ENCODE measurements at regions not wholly inside any gene's neighbourhood (a gene's known extent, or its start where the extent isn't known, plus 50 kb on each side); places are given as distances from the start of the nearest gene placed in this dataset.

DNA sequence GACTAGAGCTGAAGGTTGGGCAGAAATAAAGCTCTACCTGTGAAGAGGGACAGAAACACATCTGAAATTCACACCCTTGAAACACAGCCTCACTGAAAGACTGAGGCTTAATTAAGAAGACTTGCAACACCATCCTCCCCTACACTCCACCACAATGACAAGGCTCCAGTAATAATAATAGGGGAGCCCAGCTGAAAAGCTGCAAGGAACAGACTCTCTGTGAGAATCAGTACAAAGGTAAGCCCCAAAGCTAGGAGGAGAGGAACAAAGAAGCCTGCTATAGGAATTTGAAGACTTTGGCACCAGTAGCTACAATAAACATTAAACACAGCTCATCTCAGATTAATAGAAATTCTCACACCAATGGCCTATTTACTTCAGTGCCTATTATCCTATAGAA, 176.9 kb downstream of the FAT3 start:
- Mint-ChIP-seq H3K4me1 (ENCODE audit: insufficient read depth, unreplicated experiment) (no peaks in the 10 kb centered on the region), H3K27me3 (ENCODE audit: insufficient read depth, unreplicated experiment) (no peaks in the 10 kb centered on the region), H3K36me3 (ENCODE audit: insufficient read depth, unreplicated experiment) (no peaks in the 10 kb centered on the region), H3K27ac (ENCODE audit: low read depth, unreplicated experiment) (no peak overlapping the region), H3K9me3 (ENCODE audit: unreplicated experiment) (no peaks in the 10 kb centered on the region), H3K4me3 (ENCODE audit: unreplicated experiment) (no peak overlapping the region)
- TF ChIP-seq, protein P1, sequence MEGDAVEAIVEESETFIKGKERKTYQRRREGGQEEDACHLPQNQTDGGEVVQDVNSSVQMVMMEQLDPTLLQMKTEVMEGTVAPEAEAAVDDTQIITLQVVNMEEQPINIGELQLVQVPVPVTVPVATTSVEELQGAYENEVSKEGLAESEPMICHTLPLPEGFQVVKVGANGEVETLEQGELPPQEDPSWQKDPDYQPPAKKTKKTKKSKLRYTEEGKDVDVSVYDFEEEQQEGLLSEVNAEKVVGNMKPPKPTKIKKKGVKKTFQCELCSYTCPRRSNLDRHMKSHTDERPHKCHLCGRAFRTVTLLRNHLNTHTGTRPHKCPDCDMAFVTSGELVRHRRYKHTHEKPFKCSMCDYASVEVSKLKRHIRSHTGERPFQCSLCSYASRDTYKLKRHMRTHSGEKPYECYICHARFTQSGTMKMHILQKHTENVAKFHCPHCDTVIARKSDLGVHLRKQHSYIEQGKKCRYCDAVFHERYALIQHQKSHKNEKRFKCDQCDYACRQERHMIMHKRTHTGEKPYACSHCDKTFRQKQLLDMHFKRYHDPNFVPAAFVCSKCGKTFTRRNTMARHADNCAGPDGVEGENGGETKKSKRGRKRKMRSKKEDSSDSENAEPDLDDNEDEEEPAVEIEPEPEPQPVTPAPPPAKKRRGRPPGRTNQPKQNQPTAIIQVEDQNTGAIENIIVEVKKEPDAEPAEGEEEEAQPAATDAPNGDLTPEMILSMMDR (IDR thresholded peaks at IDR 0.05; ENCODE audit: unreplicated experiment): no peak
- POLR2A ChIA-PET: interaction anchor here (0.9 kb wide), 1 partner anchor 9 kb away, joined by 3 read pairs; no protein-coding TSS in a partner anchor
- BruUV-seq (replicated peaks): no TSS peak
- intact Hi-C loops (cut with micrococcal nuclease): no loop called here
- no peak for DNase-seq (ENCODE audit: unreplicated experiment)
- CTCF ChIA-PET: interaction anchor here (0.6 to 0.9 kb wide), 2 partner anchors 95 to 151 kb away, joined by 3 read pairs; no protein-coding TSS in a partner anchor

DNA sequence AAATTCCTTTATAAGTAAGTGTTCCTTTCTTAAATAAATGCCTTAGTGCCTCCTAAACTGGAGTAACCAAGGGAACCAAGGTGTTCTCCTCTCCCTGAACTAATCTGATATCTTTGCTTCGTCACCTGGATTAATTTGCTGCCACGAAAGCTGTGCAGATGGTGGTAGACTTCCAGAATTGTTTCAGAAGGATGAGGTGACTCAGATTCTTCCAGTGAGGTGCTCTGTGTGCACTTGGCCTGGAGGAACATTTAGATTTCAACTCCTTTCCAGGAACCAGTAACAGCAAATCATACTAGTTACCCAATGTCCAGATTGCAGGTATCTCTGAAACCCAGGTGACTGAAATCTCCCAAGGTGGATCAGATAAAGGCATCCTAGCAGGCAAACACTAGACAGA, 181.9 kb downstream of the FAT3 start:
- Mint-ChIP-seq H3K27ac (ENCODE audit: low read depth, unreplicated experiment) (no peak overlapping the region), H3K36me3 (ENCODE audit: insufficient read depth, unreplicated experiment) (no peaks in the 10 kb centered on the region), H3K4me3 (ENCODE audit: unreplicated experiment) (no peak overlapping the region), H3K27me3 (ENCODE audit: insufficient read depth, unreplicated experiment) (no peaks in the 10 kb centered on the region), H3K9me3 (ENCODE audit: unreplicated experiment) (no peaks in the 10 kb centered on the region), H3K4me1 (ENCODE audit: insufficient read depth, unreplicated experiment) (peaks cover 6% of the 10 kb centered on the region)
- DNase-seq (ENCODE audit: unreplicated experiment): no peak
- intact Hi-C loops (cut with micrococcal nuclease): no loop called here
- ChIA-PET POLR2A (no interaction called here), CTCF (interaction anchor here (0.5 to 0.7 kb wide), 2 partner anchors 33 to 519 kb away, joined by 3 to 4 read pairs; no protein-coding TSS in a partner anchor)
- no TSS peak for BruUV-seq (replicated peaks)
- TF ChIP-seq, protein P1 (IDR thresholded peaks at IDR 0.05; ENCODE audit: unreplicated experiment): no peak

DNA sequence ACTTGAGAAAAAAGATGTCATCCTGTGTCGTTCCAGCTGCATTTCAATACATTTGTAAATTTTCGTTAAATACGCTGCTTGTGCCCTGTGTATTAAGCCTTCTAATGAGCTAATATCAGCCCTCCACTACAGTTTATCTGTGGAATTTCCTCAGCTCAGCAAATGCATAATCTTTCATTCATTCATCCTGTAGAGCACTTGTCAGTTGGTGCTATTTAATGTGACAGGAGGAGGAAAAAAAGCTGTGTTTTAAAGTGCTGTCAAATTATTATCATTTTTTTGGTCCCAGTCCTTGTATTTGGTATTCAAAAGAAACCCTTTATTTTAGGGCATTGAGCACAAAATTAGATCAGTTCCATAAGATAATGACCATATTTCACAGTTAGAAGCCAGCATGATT, 184.7 kb downstream of the FAT3 start:
- no peak overlapping the region for H3K4me3 Mint-ChIP-seq (ENCODE audit: unreplicated experiment)
- no peak overlapping the region for H3K27ac Mint-ChIP-seq (ENCODE audit: low read depth, unreplicated experiment)
- H3K9me3 Mint-ChIP-seq (ENCODE audit: unreplicated experiment): no peaks in the 10 kb centered on the region
- POLR2A ChIA-PET: no interaction called here
- no peaks in the 10 kb centered on the region for H3K27me3 Mint-ChIP-seq (ENCODE audit: insufficient read depth, unreplicated experiment)
- CTCF ChIA-PET: no interaction called here
- intact Hi-C loops (cut with micrococcal nuclease): no loop called here
- no TSS peak for BruUV-seq (replicated peaks)
- H3K36me3 Mint-ChIP-seq (ENCODE audit: insufficient read depth, unreplicated experiment): no peaks in the 10 kb centered on the region
- TF ChIP-seq, protein P1 (IDR thresholded peaks at IDR 0.05; ENCODE audit: unreplicated experiment): no peak
- no peak for DNase-seq (ENCODE audit: unreplicated experiment)
- peaks cover 6% of the 10 kb centered on the region for H3K4me1 Mint-ChIP-seq (ENCODE audit: insufficient read depth, unreplicated experiment)

DNA sequence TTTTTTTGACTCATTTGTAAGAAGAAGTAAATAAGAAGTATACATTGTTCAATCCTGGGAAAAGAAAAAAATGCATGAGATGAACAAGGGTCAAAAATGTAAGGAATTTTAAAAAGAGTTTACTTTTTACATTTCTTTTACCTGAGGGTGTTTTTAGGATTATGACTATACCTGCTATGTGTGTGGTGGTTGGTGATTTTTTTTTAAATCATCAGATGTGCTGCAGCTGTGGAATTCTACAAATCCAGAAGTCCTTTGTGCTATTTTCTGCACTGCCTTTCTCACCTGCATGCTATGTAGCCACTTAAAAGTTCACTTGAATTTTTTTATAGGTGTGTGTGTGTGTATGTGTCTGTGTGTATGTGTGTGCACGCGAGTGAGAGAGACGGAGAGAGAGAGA, 185.3 kb downstream of the FAT3 start:
- intact Hi-C loops (cut with micrococcal nuclease): no loop called here
- BruUV-seq (replicated peaks): no TSS peak
- CTCF ChIA-PET: no interaction called here
- no peak overlapping the region for H3K4me3 Mint-ChIP-seq (ENCODE audit: unreplicated experiment)
- peaks cover 6% of the 10 kb centered on the region for H3K4me1 Mint-ChIP-seq (ENCODE audit: insufficient read depth, unreplicated experiment)
- H3K27ac Mint-ChIP-seq (ENCODE audit: low read depth, unreplicated experiment): no peak overlapping the region
- H3K9me3 Mint-ChIP-seq (ENCODE audit: unreplicated experiment): no peaks in the 10 kb centered on the region
- no peaks in the 10 kb centered on the region for H3K27me3 Mint-ChIP-seq (ENCODE audit: insufficient read depth, unreplicated experiment)
- POLR2A ChIA-PET: interaction anchor here (0.7 kb wide), 1 partner anchor 8 kb away, joined by 3 read pairs; no protein-coding TSS in a partner anchor
- H3K36me3 Mint-ChIP-seq (ENCODE audit: insufficient read depth, unreplicated experiment): no peaks in the 10 kb centered on the region
- TF ChIP-seq, protein P1 (IDR thresholded peaks at IDR 0.05; ENCODE audit: unreplicated experiment): no peak
- DNase-seq (ENCODE audit: unreplicated experiment): no peak
